MM.1S (cell line): ENCODE measurements at regions not wholly inside any gene's neighbourhood (a gene's known extent, or its start where the extent isn't known, plus 50 kb on each side); places are given as distances from the start of the nearest gene placed in this dataset.

ENCODE experiments used
- DNase-seq: peaks from one replicate; pipeline ENCODE4 v3.0.0-alpha.2; 2015
- H2AFZ ChIP-seq: fragments of 300-600 bp; sonication (generic); 2 replicates; pipeline ENCODE4 v1.6.0; 2016; ENCODE audit warnings: antibody characterized with exemption, low read length
- H3F3A ChIP-seq: fragments of 300-600 bp; sonication (generic); 2 replicates; pipeline ENCODE4 v1.6.1; 2016; ENCODE audit warnings: mild to moderate bottlenecking, antibody characterized with exemption, low read length, moderate library complexity, mixed read lengths; ENCODE audit not compliant: insufficient read depth
- H3K27ac ChIP-seq: fragments of 300-600 bp; sonication (generic); 2 replicates; pipeline ENCODE4 v1.5.1; 2016; ENCODE audit warnings: mild to moderate bottlenecking, low read length
- H3K27me3 ChIP-seq: fragments of 300-600 bp; sonication (generic); replicated peaks from 2 replicates; pipeline ENCODE4 v1.6.0; 2016; ENCODE audit warnings: low read length; ENCODE audit not compliant: insufficient read depth
- H3K36me3 ChIP-seq: fragments of 300-600 bp; sonication (generic); replicated peaks from 2 replicates; pipeline ENCODE4 v1.6.1; 2016; ENCODE audit warnings: mild to moderate bottlenecking, low read length, mixed read lengths; ENCODE audit not compliant: insufficient read depth
- H3K4me1 ChIP-seq: fragments of 300-600 bp; sonication (generic); 2 replicates; pipeline ENCODE4 v1.6.1; 2016; ENCODE audit warnings: low read length, mixed read lengths
- H3K4me2 ChIP-seq: fragments of 300-600 bp; sonication (generic); 2 replicates; pipeline ENCODE4 v1.6.0; 2016; ENCODE audit warnings: low read depth, low read length
- H3K4me3 ChIP-seq: fragments of 300-600 bp; sonication (generic); 2 replicates; pipeline ENCODE4 v1.5.1; 2016; ENCODE audit warnings: low read length, mixed read lengths
- H3K79me2 ChIP-seq: fragments of 300-600 bp; sonication (generic); 2 replicates; pipeline ENCODE4 v1.6.1; 2016; ENCODE audit warnings: mixed run types, low read length, mixed read lengths
- H3K9ac ChIP-seq: fragments of 300-600 bp; sonication (generic); 2 replicates; pipeline ENCODE4 v1.6.1; 2016; ENCODE audit warnings: low read length, mixed read lengths
- H3K9me2 ChIP-seq: fragments of 300-600 bp; sonication (generic); replicated peaks from 2 replicates; pipeline ENCODE4 v1.6.1; 2016; ENCODE audit warnings: mild to moderate bottlenecking, low read length, mixed read lengths; ENCODE audit not compliant: insufficient read depth
- H3K9me3 ChIP-seq: fragments of 300-600 bp; sonication (generic); replicated peaks from 2 replicates; pipeline ENCODE4 v1.6.1; 2016; ENCODE audit warnings: mild to moderate bottlenecking, low read length, mixed read lengths; ENCODE audit not compliant: insufficient read depth
- H4K20me1 ChIP-seq: fragments of 300-600 bp; sonication (generic); 2 replicates; pipeline ENCODE4 v1.6.1; 2016; ENCODE audit warnings: mild to moderate bottlenecking, low read length, moderate library complexity, mixed read lengths; ENCODE audit not compliant: insufficient read depth
- CTCF ChIP-seq: fragments of 300-600 bp; sonication (generic); IDR thresholded peaks from 2 replicates; pipeline ENCODE4 v1.5.1; 2016; ENCODE audit warnings: antibody characterized with exemption, low read length, mixed read lengths
- EZH2 ChIP-seq: fragments of 300-600 bp; sonication (generic); optimal IDR thresholded peaks from 2 replicates; pipeline ENCODE3; 2017; ENCODE audit warnings: low read depth, mild to moderate bottlenecking, antibody characterized with exemption, low read length, mixed read lengths
- EZH2phosphoT487 ChIP-seq: fragments of 300-600 bp; sonication (generic); IDR thresholded peaks from 2 replicates; pipeline ENCODE4 v1.6.1; 2018; ENCODE audit warnings: antibody characterized with exemption, low read length

GRCh38 chr14:25942090-25942489, 655.7 kb downstream of the NOVA1 start:
- no peaks in the 10 kb centered on the region for H3K27me3 ChIP-seq
- no peaks in the 10 kb centered on the region for H3K36me3 ChIP-seq
- no peak overlapping the region for H3K4me2 ChIP-seq
- H3K4me3 ChIP-seq: no peak overlapping the region
- H3K9me2 ChIP-seq: no peaks in the 10 kb centered on the region
- H3K4me1 ChIP-seq: no peaks in the 10 kb centered on the region
- H3K9ac ChIP-seq: no peak overlapping the region
- TF ChIP-seq EZH2 (no peak), EZH2phosphoT487 (no peak), CTCF (no peak)
- no peaks in the 10 kb centered on the region for H3F3A ChIP-seq
- H3K27ac ChIP-seq: no peak overlapping the region
- no peaks in the 10 kb centered on the region for H3K9me3 ChIP-seq
- H2AFZ ChIP-seq: no peak overlapping the region
- H4K20me1 ChIP-seq: no peaks in the 10 kb centered on the region
- no peaks in the 10 kb centered on the region for H3K79me2 ChIP-seq
- DNase-seq: no peak

GRCh38 chr14:25933731-25934130, 664.1 kb downstream of the NOVA1 start:
- Histone ChIP-seq H3K4me1 (no peaks in the 10 kb centered on the region), H4K20me1 (no peaks in the 10 kb centered on the region), H2AFZ (no peak overlapping the region), H3K27me3 (no peaks in the 10 kb centered on the region), H3K79me2 (no peaks in the 10 kb centered on the region), H3K9me3 (no peaks in the 10 kb centered on the region), H3K4me2 (no peak overlapping the region), H3K9me2 (no peaks in the 10 kb centered on the region), H3K27ac (no peak overlapping the region), H3K4me3 (no peak overlapping the region), H3K9ac (no peak overlapping the region), H3F3A (no peaks in the 10 kb centered on the region), H3K36me3 (no peaks in the 10 kb centered on the region)
- TF ChIP-seq EZH2: no peak
- TF ChIP-seq CTCF: no peak
- TF ChIP-seq EZH2phosphoT487: no peak
- no peak for DNase-seq

- no peaks in the 10 kb centered on the region for H3K36me3 ChIP-seq
- H3K4me2 ChIP-seq: no peak overlapping the region
- H3K79me2 ChIP-seq: no peaks in the 10 kb centered on the region
- no peaks in the 10 kb centered on the region for H3K4me1 ChIP-seq
- no peak overlapping the region for H3K9ac ChIP-seq
- DNase-seq: no peak
- H3K9me2 ChIP-seq: no peaks in the 10 kb centered on the region
- no peaks in the 10 kb centered on the region for H3F3A ChIP-seq
- no peak overlapping the region for H2AFZ ChIP-seq
- TF ChIP-seq CTCF: no peak
- TF ChIP-seq EZH2: no peak
- TF ChIP-seq EZH2phosphoT487: no peak
- no peaks in the 10 kb centered on the region for H4K20me1 ChIP-seq
- H3K27me3 ChIP-seq: no peaks in the 10 kb centered on the region
- H3K27ac ChIP-seq: no peak overlapping the region
- H3K9me3 ChIP-seq: no peaks in the 10 kb centered on the region
- no peak overlapping the region for H3K4me3 ChIP-seq
These were observed 667.8 kb downstream of the NOVA1 start for GRCh38 chr14:25929881-25930615.
